Heart left ventricle (tissue), 16 donors: ENCODE measurements at regions not wholly inside any gene's neighbourhood (a gene's known extent, or its start where the extent isn't known, plus 50 kb on each side); places are given as distances from the start of the nearest gene placed in this dataset.

ENCODE experiments used
- ATAC-seq, 4 donors: fragments of 200-7000 bp; cut with Tn5 transposase; one replicate each; pipeline ENCODE4 v1.9.1; 2020 to 2022; ENCODE audit warnings: moderate library complexity in 4 of 4, mild to moderate bottlenecking in 3 of 4, moderate number of reproducible peaks in 1 of 4
- DNase-seq, 5 donors: peaks; one replicate each; pipeline ENCODE4 v3.0.0-alpha.2; 2020
- H3K27ac ChIP-seq, 12 donors: fragments of 200-600 bp; sonication (generic) in 4 of 12; one replicate each; pipeline versions ENCODE4 v1.5.0 to v1.8.0; 2016 to 2022; ENCODE audit warnings: mild to moderate bottlenecking in 2 of 12
- H3K27me3 ChIP-seq, 9 donors: fragments of 200-600 bp; sonication (generic) in 2 of 9; one replicate each; pipeline versions ENCODE4 v1.5.1 to v1.8.0; 2016 to 2022; ENCODE audit warnings: mild to moderate bottlenecking in 3 of 9
- H3K36me3 ChIP-seq, 9 donors: fragments of 200-600 bp; sonication (generic) in 2 of 9; one replicate each; pipeline versions ENCODE4 v1.5.0 to v1.8.0; 2018 to 2022; ENCODE audit warnings: mild to moderate bottlenecking in 2 of 9
- H3K4me1 ChIP-seq, 12 donors: fragments of 200-600 bp; sonication (generic) in 4 of 12; one replicate each; pipeline versions ENCODE4 v1.5.0 to v1.8.0; 2016 to 2022; ENCODE audit warnings: mild to moderate bottlenecking in 3 of 12
- H3K4me3 ChIP-seq, 12 donors: fragments of 200-600 bp; sonication (generic) in 4 of 12; one replicate each; pipeline versions ENCODE4 v1.5.0 to v1.8.0; 2017 to 2022; ENCODE audit warnings: mild to moderate bottlenecking in 9 of 12, moderate library complexity in 4 of 12
- H3K9me3 ChIP-seq, 12 donors: fragments of 200-600 bp; sonication (generic) in 4 of 12; one replicate each; pipeline versions ENCODE4 v1.5.0 to v1.8.0; 2016 to 2022; ENCODE audit warnings: mild to moderate bottlenecking in 1 of 12
- CTCF ChIP-seq, 12 donors: fragments of 200-600 bp; sonication (generic) in 4 of 12; IDR thresholded peaks; one replicate each; pipeline versions ENCODE4 v1.5.0 to v1.8.0; 2018 to 2022; ENCODE audit warnings: antibody characterized with exemption in 12 of 12, mild to moderate bottlenecking in 5 of 12
- POLR2A ChIP-seq, 2 donors: fragments of 450-650 bp; IDR thresholded peaks; one replicate each; pipeline ENCODE4 v1.6.1; 2017; ENCODE audit warnings: antibody characterized with exemption in 2 of 2, mild to moderate bottlenecking in 2 of 2, moderate library complexity in 2 of 2
- WGBS, 4 donors: extraction: QIAGEN DNeasy Blood & Tissue Kit in 2 of 4; methylation state at CpG; one replicate each; pipeline versions ENCODE4 v1.1.5 to v1.1.7; 2013 to 2018; 5-methylcytosine and 5-hydroxymethylcytosine counted together
- intact Hi-C, 10 donors: fragments of 100-400 bp; cut with DNase I; formaldehyde crosslinking; loops; one replicate each; pipeline versions ENCODE4 v1.11.1 to v1.14.2; 2022
- donor health status: ischemic (EF 13 %, LVEDD 7.1; RV severe dilation, severe dysfunction).
- donor health status: healthy with polysubstance abuse.
- donor health status: DM: no; HTN: yes; CAD: no.
- donor health status: DM: no; HTN: no; CAD: no.
- donor health status: ischemic (EF 25% LVEDD 6.9; RV normal size, moderate dysfunction).
- donor health status: ischemic (EF 25% LVEDD 5.7; RV mildly dilated, moderate dysfunction).
- donor health status: healthy.
- donor health status: DM: yes; HTN: yes; CAD: no.
- donor health status: ischemic (EF 35%, LVEDD 5.7; RV mildly dilated, moderate dysfunction).
- donor health status: nonischemic (EF 11% LVEDD 7.7; RV severe dilation, severe dysfunction).
- donor health status: DM: yes; HTN: yes; CAD: no.
- donor health status: PGD.
- donor health status: ischemic (EF 29% LVEDD 5.4; RV normal size, mild dysfunction).
- donor health status: nonischemic (EF 23%, LVEDD 6.1; RV moderate dilation, normal function).

- TF ChIP-seq CTCF (IDR thresholded peaks at IDR 0.05): no peak
- no peak for TF ChIP-seq POLR2A (IDR thresholded peaks at IDR 0.05)
- Histone ChIP-seq H3K27me3 (no peaks in the 10 kb centered on the region), H3K4me3 (no peak overlapping the region), H3K9me3 (peaks cover 0 to 3% (median 0%) of the 10 kb centered on the region in 12 donors), H3K4me1 (no peaks in the 10 kb centered on the region), H3K27ac (no peak overlapping the region), H3K36me3 (no peaks in the 10 kb centered on the region)
- DNase-seq (no peak), ATAC-seq (no peak)
- WGBS, 4 donors: 52 to 83% (median 71%) methylated on average over 1 of the region's 1 CpG
- intact Hi-C loops: no loop called here
These were observed 596.0 kb downstream of the BCL11A start for GRCh38 chr2:59957504-59957903.

DNA sequence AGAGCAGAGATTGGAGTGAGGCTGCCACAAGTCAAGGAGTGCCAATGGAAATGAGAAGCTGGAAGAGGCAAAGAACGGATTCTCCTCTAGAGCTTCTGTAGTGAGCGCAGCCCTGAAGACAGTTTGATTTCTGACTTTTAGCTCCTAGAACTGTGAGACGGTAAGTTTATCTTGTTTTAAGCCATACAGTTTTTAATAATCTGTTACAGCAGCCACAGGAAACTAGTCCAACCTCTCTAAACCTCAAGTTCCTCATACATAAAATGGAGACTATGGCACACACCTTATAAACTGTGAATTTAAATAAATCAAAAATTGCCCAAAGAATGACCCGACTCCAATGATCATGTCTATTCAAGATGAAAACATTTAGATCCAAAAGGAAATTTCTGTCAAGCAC, 596.5 kb downstream of the BCL11A start:
- 83 to 87% (median 84%) methylated on average over 4 of the region's 4 CpGs for WGBS, 4 donors
- H3K36me3 ChIP-seq: no peaks in the 10 kb centered on the region
- no peak overlapping the region for H3K4me3 ChIP-seq
- intact Hi-C loops: no loop called here
- no peak for DNase-seq
- no peak for ATAC-seq
- H3K4me1 ChIP-seq: no peaks in the 10 kb centered on the region
- TF ChIP-seq POLR2A (IDR thresholded peaks at IDR 0.05) (no peak), CTCF (IDR thresholded peaks at IDR 0.05) (no peak)
- no peaks in the 10 kb centered on the region for H3K27me3 ChIP-seq
- H3K27ac ChIP-seq: no peak overlapping the region
- H3K9me3 ChIP-seq: peaks cover 0 to 3% (median 0%) of the 10 kb centered on the region in 12 donors

DNA sequence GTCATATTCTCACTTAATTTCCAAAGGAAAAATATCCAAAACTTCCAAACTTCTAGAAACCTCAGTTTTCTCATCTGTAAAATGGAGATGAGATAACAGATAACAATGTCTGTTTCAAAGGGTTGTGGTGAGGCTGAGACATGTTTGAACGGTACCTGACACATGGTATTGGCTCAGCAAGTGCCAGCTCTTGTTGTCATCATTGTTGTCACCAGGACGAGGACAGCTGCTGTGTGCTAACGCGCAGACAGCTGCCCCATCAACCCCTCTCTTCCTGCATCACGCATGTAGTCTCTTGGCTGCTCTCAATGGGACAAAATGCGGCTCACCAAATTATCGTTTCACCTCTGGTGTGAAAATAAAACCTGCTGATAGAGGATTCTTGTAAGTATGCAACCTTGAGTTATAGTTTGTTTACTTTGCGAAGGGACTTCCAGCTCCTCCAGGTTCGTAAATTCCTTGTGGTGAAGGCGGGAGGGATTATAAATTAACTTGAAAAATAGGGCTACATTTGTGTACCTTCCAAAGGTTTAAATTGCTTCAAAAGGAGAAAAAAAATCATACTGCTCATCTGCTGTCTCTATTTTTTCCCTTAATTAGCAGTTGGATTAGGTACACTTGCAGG, 605.4 kb downstream of the BCL11A start:
- H3K4me1 ChIP-seq: no peaks in the 10 kb centered on the region
- no peak for DNase-seq
- H3K36me3 ChIP-seq: no peaks in the 10 kb centered on the region
- TF ChIP-seq CTCF (IDR thresholded peaks at IDR 0.05) (no peak), POLR2A (IDR thresholded peaks at IDR 0.05) (no peak)
- H3K27me3 ChIP-seq: peaks cover 0 to 10% (median 0%) of the 10 kb centered on the region in 9 donors
- ATAC-seq: no peak
- no peak overlapping the region for H3K4me3 ChIP-seq
- WGBS, 4 donors: 64 to 79% (median 74%) methylated on average over 10 of the region's 10 CpGs
- no peak overlapping the region for H3K27ac ChIP-seq
- no peaks in the 10 kb centered on the region for H3K9me3 ChIP-seq
- intact Hi-C loops: no loop called here

- peaks cover 0 to 10% (median 0%) of the 10 kb centered on the region in 9 donors for H3K27me3 ChIP-seq
- H3K27ac ChIP-seq: no peak overlapping the region
- H3K4me3 ChIP-seq: no peak overlapping the region
- TF ChIP-seq CTCF (IDR thresholded peaks at IDR 0.05): no peak
- no peak for TF ChIP-seq POLR2A (IDR thresholded peaks at IDR 0.05)
- peak in 1 of 4 donors; percentile 20 for ATAC-seq
- 43 to 52% (median 44%) methylated on average over 3 of the region's 3 CpGs for WGBS, 4 donors
- no peaks in the 10 kb centered on the region for H3K9me3 ChIP-seq
- intact Hi-C loops: no loop called here
- no peaks in the 10 kb centered on the region for H3K4me1 ChIP-seq
- H3K36me3 ChIP-seq: no peaks in the 10 kb centered on the region
- DNase-seq: no peak
These were observed 606.2 kb downstream of the BCL11A start for GRCh38 chr2:59947209-59947608.
